ENCODE measurements at regions not wholly inside any gene's neighbourhood (a gene's known extent, or its start where the extent isn't known, plus 50 kb on each side); places are given as distances from the start of the nearest gene placed in this dataset.

DNA sequence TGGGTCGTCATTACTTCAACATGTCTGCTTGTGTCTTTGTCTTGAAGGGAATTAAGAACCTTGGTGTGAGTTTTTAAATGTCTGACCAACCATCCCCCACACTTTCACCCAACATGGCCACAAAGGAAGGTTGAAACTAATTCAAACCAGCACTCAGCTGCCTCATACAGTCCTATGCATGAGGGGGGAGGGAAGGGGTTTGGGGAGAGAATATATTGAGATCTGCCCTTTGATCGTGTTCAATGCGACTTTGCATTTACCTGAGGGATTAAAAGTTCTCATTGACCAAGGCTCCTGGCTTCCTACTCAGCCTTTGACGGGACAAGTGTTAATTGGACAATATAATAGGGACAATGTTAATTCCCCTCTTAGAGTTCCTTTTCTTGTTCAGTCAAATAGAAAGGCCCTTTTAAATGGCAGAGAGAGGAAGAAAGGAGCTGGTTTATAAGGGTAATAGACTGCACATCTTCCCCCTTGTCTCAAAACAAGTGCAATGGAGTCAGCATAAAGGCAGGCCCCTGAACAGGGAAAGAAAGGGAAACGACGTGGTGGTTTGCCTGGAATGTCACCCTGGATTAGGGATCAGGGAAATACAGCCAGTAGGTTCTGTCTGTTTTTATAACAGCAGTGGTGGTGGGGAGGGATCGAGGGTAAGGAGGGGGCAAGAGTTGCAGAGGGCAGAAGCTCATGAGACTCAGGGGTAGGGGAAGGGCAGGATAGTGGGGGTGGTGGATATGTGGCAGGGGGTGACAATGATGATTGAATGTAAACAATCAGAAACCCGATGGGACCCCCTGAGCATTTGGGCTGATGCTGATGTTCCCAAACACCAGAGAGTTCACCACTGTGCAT lies 198.7 kb downstream of the MYCN start:
- DNase-seq, result no peak
- Histone ChIP-seq H3K27me3 (no peaks in the 10 kb centered on the region), H3K36me3 (no peaks in the 10 kb centered on the region), H3K4me3 (no peak overlapping the region), H3K4me1 (peaks cover 0 to 10% (median 0%) of the 10 kb centered on the region in 3 donors), H3K27ac (no peak overlapping the region), H3K9me3 (no peaks in the 10 kb centered on the region)
- 64 to 88% methylated on average over 8 of the region's 8 CpGs for WGBS, 2 donors
- intact Hi-C loops (cut with DNase I), result no loop called here
- TF ChIP-seq POLR2A (IDR thresholded peaks at IDR 0.05), result no peak
- TF ChIP-seq, protein P1, sequence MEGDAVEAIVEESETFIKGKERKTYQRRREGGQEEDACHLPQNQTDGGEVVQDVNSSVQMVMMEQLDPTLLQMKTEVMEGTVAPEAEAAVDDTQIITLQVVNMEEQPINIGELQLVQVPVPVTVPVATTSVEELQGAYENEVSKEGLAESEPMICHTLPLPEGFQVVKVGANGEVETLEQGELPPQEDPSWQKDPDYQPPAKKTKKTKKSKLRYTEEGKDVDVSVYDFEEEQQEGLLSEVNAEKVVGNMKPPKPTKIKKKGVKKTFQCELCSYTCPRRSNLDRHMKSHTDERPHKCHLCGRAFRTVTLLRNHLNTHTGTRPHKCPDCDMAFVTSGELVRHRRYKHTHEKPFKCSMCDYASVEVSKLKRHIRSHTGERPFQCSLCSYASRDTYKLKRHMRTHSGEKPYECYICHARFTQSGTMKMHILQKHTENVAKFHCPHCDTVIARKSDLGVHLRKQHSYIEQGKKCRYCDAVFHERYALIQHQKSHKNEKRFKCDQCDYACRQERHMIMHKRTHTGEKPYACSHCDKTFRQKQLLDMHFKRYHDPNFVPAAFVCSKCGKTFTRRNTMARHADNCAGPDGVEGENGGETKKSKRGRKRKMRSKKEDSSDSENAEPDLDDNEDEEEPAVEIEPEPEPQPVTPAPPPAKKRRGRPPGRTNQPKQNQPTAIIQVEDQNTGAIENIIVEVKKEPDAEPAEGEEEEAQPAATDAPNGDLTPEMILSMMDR (IDR thresholded peaks at IDR 0.05), result no peak

DNA sequence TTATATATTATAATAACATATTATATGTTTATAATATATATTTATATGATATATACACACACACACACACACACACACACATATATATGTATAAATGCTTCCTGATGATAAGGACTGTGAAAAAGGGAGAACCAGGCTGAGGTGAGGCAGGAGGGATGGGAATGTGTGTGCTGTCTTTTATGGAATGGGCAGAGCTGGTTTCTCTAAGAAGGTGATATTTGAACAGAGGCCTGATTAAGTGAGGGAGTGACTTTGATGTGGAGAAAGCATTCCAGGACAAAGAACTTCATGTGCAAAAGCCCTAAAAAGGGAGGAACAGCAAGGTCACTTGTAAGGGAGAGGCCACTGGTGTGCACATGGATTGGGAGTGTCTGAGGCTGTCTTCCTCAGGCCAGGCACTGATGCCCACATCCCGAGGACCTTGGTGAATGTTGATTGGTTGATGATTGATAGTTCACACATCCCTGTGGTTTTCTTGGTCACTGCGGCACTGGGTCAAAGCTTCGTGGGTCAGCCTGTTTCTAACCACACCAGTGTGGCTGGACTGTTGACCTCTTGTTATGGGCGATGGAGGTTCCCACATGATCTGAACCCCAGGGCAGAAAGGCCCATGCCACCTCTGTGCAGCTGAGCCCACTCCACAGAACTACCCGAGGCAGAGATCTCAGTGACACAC lies 196.9 kb downstream of the MYCN start:
- TF ChIP-seq POLR2A (IDR thresholded peaks at IDR 0.05), result no peak
- TF ChIP-seq, protein P1 (IDR thresholded peaks at IDR 0.05), result no peak
- Histone ChIP-seq H3K4me3 (no peak overlapping the region), H3K4me1 (peaks cover 0 to 10% (median 0%) of the 10 kb centered on the region in 3 donors), H3K9me3 (no peaks in the 10 kb centered on the region), H3K36me3 (no peaks in the 10 kb centered on the region), H3K27me3 (no peaks in the 10 kb centered on the region), H3K27ac (no peak overlapping the region)
- intact Hi-C loops (cut with DNase I), result no loop called here
- 84 to 90% methylated on average over 5 of the region's 5 CpGs for WGBS, 2 donors
- no peak for DNase-seq

DNA sequence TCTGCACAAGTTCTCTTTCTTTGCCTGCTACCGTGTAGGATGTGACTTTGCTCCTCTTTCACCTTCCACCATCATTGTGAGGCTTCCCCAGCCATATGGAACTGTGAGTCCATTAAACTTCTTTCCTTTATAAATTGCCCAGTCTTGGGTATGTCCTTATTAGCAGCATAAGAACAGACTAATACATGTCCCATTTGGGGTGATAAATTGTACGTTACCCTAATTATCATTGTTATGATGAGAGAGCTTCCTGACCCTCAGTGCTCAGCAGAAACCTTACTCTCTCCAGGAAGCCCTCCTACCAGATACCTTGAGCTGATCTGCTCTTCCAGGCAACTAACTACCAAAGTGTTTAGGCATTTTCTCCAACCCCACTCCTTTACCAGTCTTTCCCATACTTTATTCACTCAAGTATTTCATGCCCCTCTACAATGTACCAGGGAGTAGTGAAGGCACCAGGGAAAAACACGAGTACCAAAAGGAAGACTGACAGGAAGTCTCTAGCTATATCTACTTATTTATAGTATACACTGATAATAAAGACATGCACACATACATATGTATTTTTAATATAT lies 196.2 kb downstream of the MYCN start:
- 72 to 87% methylated on average over 3 of the region's 3 CpGs for WGBS, 2 donors
- Histone ChIP-seq H3K27ac (no peak overlapping the region), H3K4me1 (peaks cover 0 to 10% (median 0%) of the 10 kb centered on the region in 3 donors), H3K9me3 (no peaks in the 10 kb centered on the region), H3K36me3 (no peaks in the 10 kb centered on the region), H3K27me3 (no peaks in the 10 kb centered on the region), H3K4me3 (no peak overlapping the region)
- TF ChIP-seq, protein P1 (IDR thresholded peaks at IDR 0.05), result no peak
- no peak for TF ChIP-seq POLR2A (IDR thresholded peaks at IDR 0.05)
- no peak for DNase-seq
- intact Hi-C loops (cut with DNase I), result no loop called here

GRCh38 chr2:16135913-16136310 lies 195.6 kb downstream of the MYCN start:
- no peak for TF ChIP-seq POLR2A (IDR thresholded peaks at IDR 0.05)
- H3K36me3 ChIP-seq, result no peaks in the 10 kb centered on the region
- H3K9me3 ChIP-seq, result no peaks in the 10 kb centered on the region
- intact Hi-C loops (cut with DNase I), result no loop called here
- H3K27me3 ChIP-seq, result no peaks in the 10 kb centered on the region
- H3K4me3 ChIP-seq, result no peak overlapping the region
- no peak overlapping the region for H3K27ac ChIP-seq
- DNase-seq, result no peak
- peaks cover 0 to 10% (median 0%) of the 10 kb centered on the region in 3 donors for H3K4me1 ChIP-seq
- WGBS, 2 donors, result 46 to 69% methylated on average over 1 of the region's 1 CpG

- Histone ChIP-seq H3K27ac (no peak overlapping the region), H3K36me3 (no peaks in the 10 kb centered on the region), H3K4me1 (peaks cover 0 to 10% (median 0%) of the 10 kb centered on the region in 3 donors), H3K27me3 (no peaks in the 10 kb centered on the region), H3K9me3 (no peaks in the 10 kb centered on the region), H3K4me3 (no peak overlapping the region)
- TF ChIP-seq, protein P1 (IDR thresholded peaks at IDR 0.05), result no peak
- no peak for TF ChIP-seq POLR2A (IDR thresholded peaks at IDR 0.05)
- intact Hi-C loops (cut with DNase I), result no loop called here
- no peak for DNase-seq
Measured at GRCh38 chr2:16135196-16135912, 195.0 kb downstream of the MYCN start.
